ENCODE measurements at regions not wholly inside any gene's neighbourhood (a gene's known extent, or its start where the extent isn't known, plus 50 kb on each side); places are given as distances from the start of the nearest gene placed in this dataset.

DNA sequence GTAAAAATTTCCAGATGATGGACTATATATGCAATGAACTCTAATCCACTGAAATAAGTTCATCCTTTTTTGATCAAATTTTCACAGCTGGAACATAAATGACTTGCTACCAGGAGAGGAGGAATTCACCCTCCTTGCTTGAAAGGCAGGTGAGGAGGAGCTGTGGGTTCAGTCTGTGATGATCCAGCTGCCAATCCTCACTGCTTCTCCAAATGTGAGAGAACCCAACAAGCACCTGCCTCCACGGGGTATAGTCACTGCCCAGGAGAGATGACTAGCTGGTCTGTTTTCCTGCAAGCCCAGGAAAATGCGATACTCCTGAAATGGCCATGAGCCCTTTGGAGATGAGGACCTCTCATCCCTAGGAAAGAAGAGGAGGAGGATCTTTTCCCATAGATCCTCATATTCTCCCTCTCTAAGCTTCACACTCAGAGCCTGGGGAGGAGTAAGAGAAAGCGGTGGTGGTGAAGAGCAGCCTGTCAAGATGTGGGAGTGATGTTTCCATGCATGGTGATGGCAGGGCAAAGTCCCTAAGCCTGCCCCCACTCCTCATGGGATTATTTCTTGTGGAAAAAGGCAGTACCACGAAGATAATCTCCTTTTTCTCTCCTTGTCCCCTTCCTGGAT is 77.9 kb upstream of the USP47 start:
- TF ChIP-seq, protein P1, sequence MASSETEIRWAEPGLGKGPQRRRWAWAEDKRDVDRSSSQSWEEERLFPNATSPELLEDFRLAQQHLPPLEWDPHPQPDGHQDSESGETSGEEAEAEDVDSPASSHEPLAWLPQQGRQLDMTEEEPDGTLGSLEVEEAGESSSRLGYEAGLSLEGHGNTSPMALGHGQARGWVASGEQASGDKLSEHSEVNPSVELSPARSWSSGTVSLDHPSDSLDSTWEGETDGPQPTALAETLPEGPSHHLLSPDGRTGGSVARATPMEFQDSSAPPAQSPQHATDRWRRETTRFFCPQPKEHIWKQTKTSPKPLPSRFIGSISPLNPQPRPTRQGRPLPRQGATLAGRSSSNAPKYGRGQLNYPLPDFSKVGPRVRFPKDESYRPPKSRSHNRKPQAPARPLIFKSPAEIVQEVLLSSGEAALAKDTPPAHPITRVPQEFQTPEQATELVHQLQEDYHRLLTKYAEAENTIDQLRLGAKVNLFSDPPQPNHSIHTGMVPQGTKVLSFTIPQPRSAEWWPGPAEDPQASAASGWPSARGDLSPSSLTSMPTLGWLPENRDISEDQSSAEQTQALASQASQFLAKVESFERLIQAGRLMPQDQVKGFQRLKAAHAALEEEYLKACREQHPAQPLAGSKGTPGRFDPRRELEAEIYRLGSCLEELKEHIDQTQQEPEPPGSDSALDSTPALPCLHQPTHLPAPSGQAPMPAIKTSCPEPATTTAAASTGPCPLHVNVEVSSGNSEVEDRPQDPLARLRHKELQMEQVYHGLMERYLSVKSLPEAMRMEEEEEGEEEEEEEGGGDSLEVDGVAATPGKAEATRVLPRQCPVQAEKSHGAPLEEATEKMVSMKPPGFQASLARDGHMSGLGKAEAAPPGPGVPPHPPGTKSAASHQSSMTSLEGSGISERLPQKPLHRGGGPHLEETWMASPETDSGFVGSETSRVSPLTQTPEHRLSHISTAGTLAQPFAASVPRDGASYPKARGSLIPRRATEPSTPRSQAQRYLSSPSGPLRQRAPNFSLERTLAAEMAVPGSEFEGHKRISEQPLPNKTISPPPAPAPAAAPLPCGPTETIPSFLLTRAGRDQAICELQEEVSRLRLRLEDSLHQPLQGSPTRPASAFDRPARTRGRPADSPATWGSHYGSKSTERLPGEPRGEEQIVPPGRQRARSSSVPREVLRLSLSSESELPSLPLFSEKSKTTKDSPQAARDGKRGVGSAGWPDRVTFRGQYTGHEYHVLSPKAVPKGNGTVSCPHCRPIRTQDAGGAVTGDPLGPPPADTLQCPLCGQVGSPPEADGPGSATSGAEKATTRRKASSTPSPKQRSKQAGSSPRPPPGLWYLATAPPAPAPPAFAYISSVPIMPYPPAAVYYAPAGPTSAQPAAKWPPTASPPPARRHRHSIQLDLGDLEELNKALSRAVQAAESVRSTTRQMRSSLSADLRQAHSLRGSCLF (CRISPR knock-in tag; IDR thresholded peaks at IDR 0.05; ENCODE audit: borderline replicate concordance), result no peak
- TF ChIP-seq, protein P2, sequence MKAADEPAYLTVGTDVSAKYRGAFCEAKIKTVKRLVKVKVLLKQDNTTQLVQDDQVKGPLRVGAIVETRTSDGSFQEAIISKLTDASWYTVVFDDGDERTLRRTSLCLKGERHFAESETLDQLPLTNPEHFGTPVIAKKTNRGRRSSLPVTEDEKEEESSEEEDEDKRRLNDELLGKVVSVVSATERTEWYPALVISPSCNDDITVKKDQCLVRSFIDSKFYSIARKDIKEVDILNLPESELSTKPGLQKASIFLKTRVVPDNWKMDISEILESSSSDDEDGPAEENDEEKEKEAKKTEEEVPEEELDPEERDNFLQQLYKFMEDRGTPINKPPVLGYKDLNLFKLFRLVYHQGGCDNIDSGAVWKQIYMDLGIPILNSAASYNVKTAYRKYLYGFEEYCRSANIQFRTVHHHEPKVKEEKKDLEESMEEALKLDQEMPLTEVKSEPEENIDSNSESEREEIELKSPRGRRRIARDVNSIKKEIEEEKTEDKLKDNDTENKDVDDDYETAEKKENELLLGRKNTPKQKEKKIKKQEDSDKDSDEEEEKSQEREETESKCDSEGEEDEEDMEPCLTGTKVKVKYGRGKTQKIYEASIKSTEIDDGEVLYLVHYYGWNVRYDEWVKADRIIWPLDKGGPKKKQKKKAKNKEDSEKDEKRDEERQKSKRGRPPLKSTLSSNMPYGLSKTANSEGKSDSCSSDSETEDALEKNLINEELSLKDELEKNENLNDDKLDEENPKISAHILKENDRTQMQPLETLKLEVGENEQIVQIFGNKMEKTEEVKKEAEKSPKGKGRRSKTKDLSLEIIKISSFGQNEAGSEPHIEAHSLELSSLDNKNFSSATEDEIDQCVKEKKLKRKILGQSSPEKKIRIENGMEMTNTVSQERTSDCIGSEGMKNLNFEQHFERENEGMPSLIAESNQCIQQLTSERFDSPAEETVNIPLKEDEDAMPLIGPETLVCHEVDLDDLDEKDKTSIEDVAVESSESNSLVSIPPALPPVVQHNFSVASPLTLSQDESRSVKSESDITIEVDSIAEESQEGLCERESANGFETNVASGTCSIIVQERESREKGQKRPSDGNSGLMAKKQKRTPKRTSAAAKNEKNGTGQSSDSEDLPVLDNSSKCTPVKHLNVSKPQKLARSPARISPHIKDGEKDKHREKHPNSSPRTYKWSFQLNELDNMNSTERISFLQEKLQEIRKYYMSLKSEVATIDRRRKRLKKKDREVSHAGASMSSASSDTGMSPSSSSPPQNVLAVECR (CRISPR knock-in tag; IDR thresholded peaks at IDR 0.05; ENCODE audit: borderline replicate concordance), result no peak
- no peak for TF ChIP-seq POLR2A (IDR thresholded peaks at IDR 0.05; ENCODE audit: insufficient read depth in 1 of 2, low read depth in 2 of 2, low read length in 2 of 2)
- no peak for TF ChIP-seq ZNF18 (CRISPR knock-in tag; IDR thresholded peaks at IDR 0.05; ENCODE audit: insufficient replicate concordance)
- TF ChIP-seq SMC3 (IDR thresholded peaks at IDR 0.05; ENCODE audit: low read length), result no peak
- TF ChIP-seq PAWR (CRISPR knock-in tag; IDR thresholded peaks at IDR 0.05; ENCODE audit: borderline replicate concordance), result no peak
- TF ChIP-seq, protein P3, sequence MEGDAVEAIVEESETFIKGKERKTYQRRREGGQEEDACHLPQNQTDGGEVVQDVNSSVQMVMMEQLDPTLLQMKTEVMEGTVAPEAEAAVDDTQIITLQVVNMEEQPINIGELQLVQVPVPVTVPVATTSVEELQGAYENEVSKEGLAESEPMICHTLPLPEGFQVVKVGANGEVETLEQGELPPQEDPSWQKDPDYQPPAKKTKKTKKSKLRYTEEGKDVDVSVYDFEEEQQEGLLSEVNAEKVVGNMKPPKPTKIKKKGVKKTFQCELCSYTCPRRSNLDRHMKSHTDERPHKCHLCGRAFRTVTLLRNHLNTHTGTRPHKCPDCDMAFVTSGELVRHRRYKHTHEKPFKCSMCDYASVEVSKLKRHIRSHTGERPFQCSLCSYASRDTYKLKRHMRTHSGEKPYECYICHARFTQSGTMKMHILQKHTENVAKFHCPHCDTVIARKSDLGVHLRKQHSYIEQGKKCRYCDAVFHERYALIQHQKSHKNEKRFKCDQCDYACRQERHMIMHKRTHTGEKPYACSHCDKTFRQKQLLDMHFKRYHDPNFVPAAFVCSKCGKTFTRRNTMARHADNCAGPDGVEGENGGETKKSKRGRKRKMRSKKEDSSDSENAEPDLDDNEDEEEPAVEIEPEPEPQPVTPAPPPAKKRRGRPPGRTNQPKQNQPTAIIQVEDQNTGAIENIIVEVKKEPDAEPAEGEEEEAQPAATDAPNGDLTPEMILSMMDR (CRISPR knock-in tag; IDR thresholded peaks at IDR 0.05), result no peak
- no peak for TF ChIP-seq RORA (CRISPR knock-in tag; IDR thresholded peaks at IDR 0.05)
- no peak for TF ChIP-seq EZH2 (conservative IDR thresholded peaks at IDR 0.05; ENCODE audit: low read depth, low read length)
- TF ChIP-seq RCOR2 (CRISPR knock-in tag; IDR thresholded peaks at IDR 0.05), result no peak
- no peak for TF ChIP-seq STAT5B (CRISPR knock-in tag; IDR thresholded peaks at IDR 0.05)
- TF ChIP-seq DPF2 (CRISPR knock-in tag; IDR thresholded peaks at IDR 0.05; ENCODE audit: borderline replicate concordance, low read depth), result no peak
